ENCODE measurements at regions not wholly inside any gene's neighbourhood (a gene's known extent, or its start where the extent isn't known, plus 50 kb on each side); places are given as distances from the start of the nearest gene placed in this dataset.

DNA sequence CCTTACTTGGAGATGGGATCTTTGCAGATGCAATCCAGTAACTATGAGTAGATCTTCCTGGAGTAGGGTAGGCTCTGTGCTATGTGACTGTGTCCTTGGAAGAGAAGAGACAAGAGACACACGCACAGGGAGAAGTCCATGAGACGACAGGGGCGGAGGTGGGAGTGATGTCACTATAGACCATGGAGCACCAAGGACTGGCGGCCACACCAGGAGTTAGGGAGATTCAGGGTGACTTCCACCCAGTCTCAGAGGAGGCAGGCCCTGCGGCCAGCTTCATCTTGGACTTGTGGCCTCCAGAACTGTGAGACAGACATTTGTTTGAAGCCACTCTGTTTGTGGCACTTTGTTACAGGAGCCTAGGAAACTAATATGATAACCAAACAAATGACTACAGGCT, 177.8 kb downstream of the INHBB start:
- no peak for TF ChIP-seq POLR2A (IDR thresholded peaks at IDR 0.05)
- TF ChIP-seq, protein P1, sequence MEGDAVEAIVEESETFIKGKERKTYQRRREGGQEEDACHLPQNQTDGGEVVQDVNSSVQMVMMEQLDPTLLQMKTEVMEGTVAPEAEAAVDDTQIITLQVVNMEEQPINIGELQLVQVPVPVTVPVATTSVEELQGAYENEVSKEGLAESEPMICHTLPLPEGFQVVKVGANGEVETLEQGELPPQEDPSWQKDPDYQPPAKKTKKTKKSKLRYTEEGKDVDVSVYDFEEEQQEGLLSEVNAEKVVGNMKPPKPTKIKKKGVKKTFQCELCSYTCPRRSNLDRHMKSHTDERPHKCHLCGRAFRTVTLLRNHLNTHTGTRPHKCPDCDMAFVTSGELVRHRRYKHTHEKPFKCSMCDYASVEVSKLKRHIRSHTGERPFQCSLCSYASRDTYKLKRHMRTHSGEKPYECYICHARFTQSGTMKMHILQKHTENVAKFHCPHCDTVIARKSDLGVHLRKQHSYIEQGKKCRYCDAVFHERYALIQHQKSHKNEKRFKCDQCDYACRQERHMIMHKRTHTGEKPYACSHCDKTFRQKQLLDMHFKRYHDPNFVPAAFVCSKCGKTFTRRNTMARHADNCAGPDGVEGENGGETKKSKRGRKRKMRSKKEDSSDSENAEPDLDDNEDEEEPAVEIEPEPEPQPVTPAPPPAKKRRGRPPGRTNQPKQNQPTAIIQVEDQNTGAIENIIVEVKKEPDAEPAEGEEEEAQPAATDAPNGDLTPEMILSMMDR (IDR thresholded peaks at IDR 0.05), result no peak
